Natural killer cell (primary cell): ENCODE measurements at regions not wholly inside any gene's neighbourhood (a gene's known extent, or its start where the extent isn't known, plus 50 kb on each side); places are given as distances from the start of the nearest gene placed in this dataset.

Source experiments
- ATAC-seq, 3 donors: fragments of 150-1000 bp in 2 of 3; fragments of 200-7000 bp in 1 of 3; cut with Tn5 transposase; 1 replicate in 1 of 3; 2 replicates in 2 of 3; pipeline ENCODE4 v1.10.0; 2021; ENCODE audit warnings: mild to moderate bottlenecking in 2 of 3, moderate library complexity in 2 of 3
- DNase-seq, 2 donors: peaks; one replicate each; pipeline versions ENCODE4 v3.0.0 to v3.0.0-alpha.2; 2013 to 2021; ENCODE audit warnings: mixed read lengths in 1 of 2
- H3K27ac ChIP-seq: one replicate; pipeline ENCODE4 v1.5.1; 2013; ENCODE audit warnings: mild to moderate bottlenecking, low read length
- H3K27me3 ChIP-seq: one replicate; pipeline ENCODE4 v1.6.1; 2013; ENCODE audit warnings: low read length; ENCODE audit not compliant: control insufficient read depth, insufficient read depth
- H3K36me3 ChIP-seq: one replicate; pipeline ENCODE4 v1.6.1; 2013; ENCODE audit warnings: low read length; ENCODE audit not compliant: control insufficient read depth, insufficient read depth
- H3K4me1 ChIP-seq: one replicate; pipeline ENCODE4 v1.6.1; 2013; ENCODE audit warnings: low read length; ENCODE audit not compliant: control insufficient read depth, insufficient read depth
- H3K4me3 ChIP-seq: one replicate; pipeline ENCODE4 v1.5.1; 2013; ENCODE audit warnings: low read length
- H3K9me3 ChIP-seq: one replicate; pipeline ENCODE4 v1.6.1; 2013; ENCODE audit warnings: low read length; ENCODE audit not compliant: control insufficient read depth, insufficient read depth
- H3K27ac Mint-ChIP-seq, 2 donors: one replicate each; pipeline ENCODE4 v1.8.0; 2022; ENCODE audit warnings: mild to moderate bottlenecking in 2 of 2, mixed read lengths in 2 of 2, moderate library complexity in 1 of 2
- H3K27me3 Mint-ChIP-seq, 2 donors: one replicate each; pipeline ENCODE4 v1.8.0; 2022; ENCODE audit warnings: low read depth in 2 of 2, mixed read lengths in 2 of 2
- H3K36me3 Mint-ChIP-seq: one replicate; pipeline ENCODE4 v1.8.0; 2022; ENCODE audit warnings: mixed read lengths
- H3K4me1 Mint-ChIP-seq, 2 donors: one replicate each; pipeline ENCODE4 v1.8.0; 2022; ENCODE audit warnings: mixed read lengths in 2 of 2
- H3K4me3 Mint-ChIP-seq: one replicate; pipeline ENCODE4 v1.8.0; 2022; ENCODE audit warnings: mild to moderate bottlenecking, moderate library complexity, mixed read lengths
- H3K9me3 Mint-ChIP-seq, 2 donors: one replicate each; pipeline ENCODE4 v1.8.0; 2022; ENCODE audit warnings: mixed read lengths in 2 of 2
- WGBS: methylation state at CpG from one replicate; pipeline ENCODE4 v1.1.7; 2013; ENCODE audit warnings: missing lambda C conversion rate; ENCODE audit not compliant: insufficient coverage; 5-methylcytosine and 5-hydroxymethylcytosine counted together
- intact Hi-C: fragments of 100-400 bp; cut with micrococcal nuclease; formaldehyde crosslinking; loops from one replicate; pipeline ENCODE4 v1.14.2; 2022
- TF ChIP-seq, protein P1 (sequence below): fragments of 200-600 bp; IDR thresholded peaks from one replicate; pipeline ENCODE4 v1.8.0; 2022; ENCODE audit warnings: antibody characterized with exemption

DNA sequence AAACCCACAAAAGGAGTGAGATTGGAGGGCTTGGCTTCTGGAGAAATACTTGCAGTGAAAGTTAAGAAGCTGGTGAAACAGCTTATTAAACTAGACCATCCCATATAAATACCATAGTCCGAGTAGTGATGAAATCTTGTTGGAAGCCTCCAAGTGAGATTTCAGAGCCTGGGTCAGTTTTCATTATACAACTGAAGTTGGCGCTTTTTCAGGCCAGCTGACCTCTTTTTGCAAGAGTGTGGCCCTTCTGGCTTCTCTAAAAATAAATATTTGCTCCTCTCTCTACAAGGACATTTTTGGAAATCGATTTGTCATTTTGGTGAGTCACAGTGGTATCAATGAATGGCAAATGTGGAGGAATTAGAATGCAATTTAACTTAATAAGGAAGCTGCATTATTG, 51.2 kb upstream of the THRB start:
- Histone ChIP-seq H3K27me3 (no peaks in the 10 kb centered on the region), H3K4me3 (no peak overlapping the region), H3K36me3 (no peaks in the 10 kb centered on the region), H3K9me3 (no peaks in the 10 kb centered on the region), H3K4me1 (no peaks in the 10 kb centered on the region), H3K27ac (no peak overlapping the region)
- ATAC-seq: no peak
- peaks cover 2 to 3% of the 10 kb centered on the region in 2 donors for H3K9me3 Mint-ChIP-seq
- no peaks in the 10 kb centered on the region for H3K36me3 Mint-ChIP-seq
- DNase-seq: no peak
- H3K27ac Mint-ChIP-seq: no peak overlapping the region
- WGBS: 83% methylated on average over 2 of the region's 3 CpGs
- TF ChIP-seq, protein P1, sequence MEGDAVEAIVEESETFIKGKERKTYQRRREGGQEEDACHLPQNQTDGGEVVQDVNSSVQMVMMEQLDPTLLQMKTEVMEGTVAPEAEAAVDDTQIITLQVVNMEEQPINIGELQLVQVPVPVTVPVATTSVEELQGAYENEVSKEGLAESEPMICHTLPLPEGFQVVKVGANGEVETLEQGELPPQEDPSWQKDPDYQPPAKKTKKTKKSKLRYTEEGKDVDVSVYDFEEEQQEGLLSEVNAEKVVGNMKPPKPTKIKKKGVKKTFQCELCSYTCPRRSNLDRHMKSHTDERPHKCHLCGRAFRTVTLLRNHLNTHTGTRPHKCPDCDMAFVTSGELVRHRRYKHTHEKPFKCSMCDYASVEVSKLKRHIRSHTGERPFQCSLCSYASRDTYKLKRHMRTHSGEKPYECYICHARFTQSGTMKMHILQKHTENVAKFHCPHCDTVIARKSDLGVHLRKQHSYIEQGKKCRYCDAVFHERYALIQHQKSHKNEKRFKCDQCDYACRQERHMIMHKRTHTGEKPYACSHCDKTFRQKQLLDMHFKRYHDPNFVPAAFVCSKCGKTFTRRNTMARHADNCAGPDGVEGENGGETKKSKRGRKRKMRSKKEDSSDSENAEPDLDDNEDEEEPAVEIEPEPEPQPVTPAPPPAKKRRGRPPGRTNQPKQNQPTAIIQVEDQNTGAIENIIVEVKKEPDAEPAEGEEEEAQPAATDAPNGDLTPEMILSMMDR: no peak
- intact Hi-C loops: no loop called here
- no peaks in the 10 kb centered on the region for H3K4me1 Mint-ChIP-seq
- no peak overlapping the region for H3K4me3 Mint-ChIP-seq
- H3K27me3 Mint-ChIP-seq: no peaks in the 10 kb centered on the region

DNA sequence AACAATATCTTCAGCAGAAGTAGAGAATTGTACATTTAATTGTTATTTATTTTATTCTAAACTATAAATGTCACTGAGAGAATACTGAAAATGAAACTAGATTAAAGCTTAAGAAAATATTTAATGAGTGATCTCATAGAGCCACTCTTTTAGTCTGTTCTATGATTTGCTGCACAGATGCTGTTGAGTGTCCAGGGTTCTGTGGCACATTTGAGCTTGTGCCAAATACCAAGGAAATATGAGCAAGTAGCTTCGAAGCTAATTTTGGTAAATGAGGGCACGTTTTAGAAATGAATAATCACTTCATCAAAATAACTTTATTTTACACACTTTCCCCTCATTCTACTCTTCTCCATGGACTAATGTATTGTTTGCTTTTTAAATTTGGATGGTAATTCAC, 53.6 kb upstream of the THRB start:
- TF ChIP-seq, protein P1: no peak
- Mint-ChIP-seq H3K4me1 (no peaks in the 10 kb centered on the region), H3K9me3 (peaks cover 3 to 5% of the 10 kb centered on the region in 2 donors), H3K4me3 (no peak overlapping the region), H3K27ac (no peak overlapping the region), H3K27me3 (no peaks in the 10 kb centered on the region), H3K36me3 (no peaks in the 10 kb centered on the region)
- H3K27me3 ChIP-seq: no peaks in the 10 kb centered on the region
- no peaks in the 10 kb centered on the region for H3K9me3 ChIP-seq
- no peaks in the 10 kb centered on the region for H3K4me1 ChIP-seq
- H3K36me3 ChIP-seq: no peaks in the 10 kb centered on the region
- no peak overlapping the region for H3K4me3 ChIP-seq
- DNase-seq (no peak), ATAC-seq (no peak)
- intact Hi-C loops: no loop called here
- H3K27ac ChIP-seq: no peak overlapping the region
- WGBS: no CpG with 5 or more reads among the region's 2 CpGs

DNA sequence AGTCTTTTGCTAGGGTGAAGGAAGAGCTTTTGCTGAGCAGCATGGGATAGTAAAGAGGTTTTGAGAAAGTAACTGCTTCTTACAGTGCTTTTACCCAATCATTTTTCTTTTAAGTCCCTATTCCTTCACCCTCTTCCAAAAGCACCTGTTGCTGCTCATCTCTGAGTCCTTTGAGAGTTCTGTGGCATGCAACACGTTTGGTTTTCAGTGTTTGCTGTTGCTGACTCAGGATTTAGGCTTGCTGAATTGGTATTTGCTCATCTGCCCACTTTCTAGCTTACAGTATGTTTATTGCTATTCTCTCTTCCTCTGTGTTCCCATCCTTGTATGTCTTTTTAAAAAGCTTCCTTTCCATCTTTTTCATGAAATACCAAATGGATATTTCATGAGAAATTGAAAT, 55.9 kb upstream of the THRB start:
- ATAC-seq (no peak), DNase-seq (no peak)
- Histone ChIP-seq H3K36me3 (no peaks in the 10 kb centered on the region), H3K27ac (no peak overlapping the region), H3K4me1 (no peaks in the 10 kb centered on the region), H3K4me3 (no peak overlapping the region), H3K9me3 (no peaks in the 10 kb centered on the region), H3K27me3 (no peaks in the 10 kb centered on the region)
- TF ChIP-seq, protein P1: no peak
- Mint-ChIP-seq H3K27ac (no peak overlapping the region), H3K36me3 (no peaks in the 10 kb centered on the region), H3K4me1 (no peaks in the 10 kb centered on the region), H3K9me3 (peaks cover 2 to 6% of the 10 kb centered on the region in 2 donors), H3K27me3 (no peaks in the 10 kb centered on the region), H3K4me3 (no peak overlapping the region)
- 35% methylated on average over 1 of the region's 1 CpG for WGBS
- intact Hi-C loops: no loop called here

DNA sequence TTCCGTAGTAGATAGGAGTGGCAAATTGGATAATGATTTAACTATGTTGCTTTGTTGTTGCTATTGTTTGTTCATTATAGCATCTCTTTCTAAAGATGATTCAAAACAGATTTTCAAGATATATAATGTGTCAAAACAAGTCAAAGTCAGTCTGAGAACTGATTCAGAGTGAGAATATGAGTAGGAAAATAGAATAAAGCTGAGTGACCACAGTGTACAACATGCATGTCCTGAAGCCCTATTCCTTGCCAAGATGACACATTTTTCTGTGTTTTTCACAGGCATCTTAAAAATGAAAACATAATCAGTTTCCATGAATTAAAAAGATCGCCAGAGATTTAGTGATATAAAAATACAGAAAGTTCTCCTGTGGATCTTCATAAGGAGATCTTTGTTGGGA, 57.0 kb upstream of the THRB start:
- TF ChIP-seq, protein P1: no peak
- 71% methylated on average over 1 of the region's 2 CpGs for WGBS
- H3K36me3 ChIP-seq: no peaks in the 10 kb centered on the region

More for the DNA sequence above, 57.0 kb upstream of the THRB start:
- H3K9me3 ChIP-seq: no peaks in the 10 kb centered on the region
- no peak overlapping the region for H3K27ac ChIP-seq
- H3K27me3 ChIP-seq: no peaks in the 10 kb centered on the region
- H3K27me3 Mint-ChIP-seq: no peaks in the 10 kb centered on the region
- no peak for DNase-seq
- peaks cover 4 to 8% of the 10 kb centered on the region in 2 donors for H3K9me3 Mint-ChIP-seq
- H3K27ac Mint-ChIP-seq: no peak overlapping the region
- no peaks in the 10 kb centered on the region for H3K4me1 Mint-ChIP-seq
- no peak overlapping the region for H3K4me3 ChIP-seq
- no peaks in the 10 kb centered on the region for H3K36me3 Mint-ChIP-seq
- intact Hi-C loops: no loop called here
- H3K4me3 Mint-ChIP-seq: no peak overlapping the region
- H3K4me1 ChIP-seq: no peaks in the 10 kb centered on the region
- no peak for ATAC-seq
